ENCODE measurements at regions not wholly inside any gene's neighbourhood (a gene's known extent, or its start where the extent isn't known, plus 50 kb on each side); places are given as distances from the start of the nearest gene placed in this dataset.

- H3K9me3 ChIP-seq (ENCODE audit: control insufficient read depth in 1 of 2, low read length in 2 of 2), result no peaks in the 10 kb centered on the region
- no peaks in the 10 kb centered on the region for H3K27me3 ChIP-seq (ENCODE audit: insufficient read depth, low read length)
- no peak overlapping the region for H3K27ac ChIP-seq (ENCODE audit: low read depth, low read length)
- H3K4me3 Mint-ChIP-seq, result no peak overlapping the region
- H3K36me3 Mint-ChIP-seq, result no peaks in the 10 kb centered on the region
- POLR2A ChIA-PET (ENCODE audit: partially characterized antibody), result no interaction called here
- H3K27ac Mint-ChIP-seq, result no peak overlapping the region
- intact Hi-C loops (cut with micrococcal nuclease), result no loop called here
- no peaks in the 10 kb centered on the region for H3K27me3 Mint-ChIP-seq
- CTCF ChIA-PET (ENCODE audit: partially characterized antibody), result no interaction called here
- no peaks in the 10 kb centered on the region for H3K4me1 Mint-ChIP-seq
- H3K4me1 ChIP-seq (ENCODE audit: insufficient read depth, low read length), result no peaks in the 10 kb centered on the region
- peaks cover 0 to 11% (median 1%) of the 10 kb centered on the region in 8 donors for H3K9me3 Mint-ChIP-seq
- DNase-seq, result no peak
- no peak overlapping the region for H3K4me3 ChIP-seq (ENCODE audit: low read length in 2 of 2)
- no peaks in the 10 kb centered on the region for H3K36me3 ChIP-seq (ENCODE audit: insufficient read depth, low read length)
Observed at GRCh38 chr5:166401391-166401790, 1890.1 kb upstream of the WWC1 start.

GRCh38 chr5:166412191-166412590, 1879.3 kb upstream of the WWC1 start:
- no peaks in the 10 kb centered on the region for H3K4me1 Mint-ChIP-seq
- POLR2A ChIA-PET (ENCODE audit: partially characterized antibody), result no interaction called here
- Histone ChIP-seq H3K9me3 (ENCODE audit: control insufficient read depth in 1 of 2, low read length in 2 of 2) (no peaks in the 10 kb centered on the region), H3K27ac (ENCODE audit: low read depth, low read length) (no peak overlapping the region), H3K36me3 (ENCODE audit: insufficient read depth, low read length) (no peaks in the 10 kb centered on the region), H3K27me3 (ENCODE audit: insufficient read depth, low read length) (no peaks in the 10 kb centered on the region), H3K4me3 (ENCODE audit: low read length in 2 of 2) (no peak overlapping the region), H3K4me1 (ENCODE audit: insufficient read depth, low read length) (no peaks in the 10 kb centered on the region)
- no peak overlapping the region for H3K4me3 Mint-ChIP-seq
- H3K27ac Mint-ChIP-seq, result no peak overlapping the region
- no peak for DNase-seq
- peaks cover 2 to 13% (median 5%) of the 10 kb centered on the region in 8 donors for H3K9me3 Mint-ChIP-seq
- no peaks in the 10 kb centered on the region for H3K27me3 Mint-ChIP-seq
- CTCF ChIA-PET (ENCODE audit: partially characterized antibody), result no interaction called here
- H3K36me3 Mint-ChIP-seq, result no peaks in the 10 kb centered on the region
- intact Hi-C loops (cut with micrococcal nuclease), result no loop called here

GRCh38 chr5:166427211-166427610, 1864.2 kb upstream of the WWC1 start:
- H3K9me3 Mint-ChIP-seq, result peaks cover 2 to 31% (median 14%) of the 10 kb centered on the region in 8 donors
- POLR2A ChIA-PET (ENCODE audit: partially characterized antibody), result no interaction called here
- H3K27me3 ChIP-seq (ENCODE audit: insufficient read depth, low read length), result no peaks in the 10 kb centered on the region

GRCh38 chr5:166428264-166428803, 1863.1 kb upstream of the WWC1 start:
- H3K36me3 ChIP-seq (ENCODE audit: insufficient read depth, low read length), result no peaks in the 10 kb centered on the region
- H3K27ac ChIP-seq (ENCODE audit: low read depth, low read length), result no peak overlapping the region
- Mint-ChIP-seq H3K36me3 (no peaks in the 10 kb centered on the region), H3K27ac (no peak overlapping the region), H3K9me3 (peaks cover 2 to 30% (median 16%) of the 10 kb centered on the region in 8 donors), H3K4me3 (no peak overlapping the region), H3K27me3 (no peaks in the 10 kb centered on the region), H3K4me1 (no peaks in the 10 kb centered on the region)
- H3K27me3 ChIP-seq (ENCODE audit: insufficient read depth, low read length), result no peaks in the 10 kb centered on the region
- intact Hi-C loops (cut with micrococcal nuclease), result no loop called here
- no peak overlapping the region for H3K4me3 ChIP-seq (ENCODE audit: low read length in 2 of 2)
- CTCF ChIA-PET (ENCODE audit: partially characterized antibody), result no interaction called here
- no peak for DNase-seq
- H3K4me1 ChIP-seq (ENCODE audit: insufficient read depth, low read length), result no peaks in the 10 kb centered on the region
- POLR2A ChIA-PET (ENCODE audit: partially characterized antibody), result no interaction called here
- no peaks in the 10 kb centered on the region for H3K9me3 ChIP-seq (ENCODE audit: control insufficient read depth in 1 of 2, low read length in 2 of 2)

More at GRCh38 chr5:166427211-166427610, 1864.2 kb upstream of the WWC1 start:
- no peak for DNase-seq
- Mint-ChIP-seq H3K27ac (no peak overlapping the region), H3K4me3 (no peak overlapping the region), H3K4me1 (no peaks in the 10 kb centered on the region), H3K36me3 (no peaks in the 10 kb centered on the region), H3K27me3 (no peaks in the 10 kb centered on the region)
- CTCF ChIA-PET (ENCODE audit: partially characterized antibody), result no interaction called here
- Histone ChIP-seq H3K27ac (ENCODE audit: low read depth, low read length) (no peak overlapping the region), H3K4me1 (ENCODE audit: insufficient read depth, low read length) (no peaks in the 10 kb centered on the region), H3K4me3 (ENCODE audit: low read length in 2 of 2) (no peak overlapping the region), H3K9me3 (ENCODE audit: control insufficient read depth in 1 of 2, low read length in 2 of 2) (no peaks in the 10 kb centered on the region), H3K36me3 (ENCODE audit: insufficient read depth, low read length) (no peaks in the 10 kb centered on the region)
- intact Hi-C loops (cut with micrococcal nuclease), result no loop called here

- Mint-ChIP-seq H3K27ac (no peak overlapping the region), H3K4me3 (no peak overlapping the region), H3K9me3 (peaks cover under 1 to 40% (median 15%) of the 10 kb centered on the region in 8 donors), H3K27me3 (no peaks in the 10 kb centered on the region), H3K4me1 (no peaks in the 10 kb centered on the region), H3K36me3 (no peaks in the 10 kb centered on the region)
- Histone ChIP-seq H3K36me3 (ENCODE audit: insufficient read depth, low read length) (no peaks in the 10 kb centered on the region), H3K27me3 (ENCODE audit: insufficient read depth, low read length) (no peaks in the 10 kb centered on the region), H3K4me1 (ENCODE audit: insufficient read depth, low read length) (no peaks in the 10 kb centered on the region), H3K4me3 (ENCODE audit: low read length in 2 of 2) (no peak overlapping the region), H3K9me3 (ENCODE audit: control insufficient read depth in 1 of 2, low read length in 2 of 2) (no peaks in the 10 kb centered on the region), H3K27ac (ENCODE audit: low read depth, low read length) (no peak overlapping the region)
- intact Hi-C loops (cut with micrococcal nuclease), result no loop called here
- ChIA-PET CTCF (ENCODE audit: partially characterized antibody) (no interaction called here), POLR2A (ENCODE audit: partially characterized antibody) (no interaction called here)
- DNase-seq, result no peak
Observed at GRCh38 chr5:166430491-166431319, 1860.7 kb upstream of the WWC1 start.

- CTCF ChIA-PET (ENCODE audit: partially characterized antibody), result no interaction called here
- H3K27ac Mint-ChIP-seq, result no peak overlapping the region
- H3K27me3 ChIP-seq (ENCODE audit: insufficient read depth, low read length), result no peaks in the 10 kb centered on the region
- H3K27ac ChIP-seq (ENCODE audit: low read depth, low read length), result no peak overlapping the region
- no peak overlapping the region for H3K4me3 ChIP-seq (ENCODE audit: low read length in 2 of 2)
- intact Hi-C loops (cut with micrococcal nuclease), result no loop called here
- no peaks in the 10 kb centered on the region for H3K36me3 Mint-ChIP-seq
- peaks cover 0 to 39% (median 15%) of the 10 kb centered on the region in 8 donors for H3K9me3 Mint-ChIP-seq
- no peaks in the 10 kb centered on the region for H3K9me3 ChIP-seq (ENCODE audit: control insufficient read depth in 1 of 2, low read length in 2 of 2)
- POLR2A ChIA-PET (ENCODE audit: partially characterized antibody), result no interaction called here
- H3K27me3 Mint-ChIP-seq, result no peaks in the 10 kb centered on the region
- no peak overlapping the region for H3K4me3 Mint-ChIP-seq
- no peak for DNase-seq
- no peaks in the 10 kb centered on the region for H3K36me3 ChIP-seq (ENCODE audit: insufficient read depth, low read length)
- H3K4me1 Mint-ChIP-seq, result no peaks in the 10 kb centered on the region
- H3K4me1 ChIP-seq (ENCODE audit: insufficient read depth, low read length), result no peaks in the 10 kb centered on the region
Observed at GRCh38 chr5:166431456-166431855, 1860.0 kb upstream of the WWC1 start.

GRCh38 chr5:166433679-166434078, 1857.8 kb upstream of the WWC1 start:
- ChIA-PET CTCF (ENCODE audit: partially characterized antibody) (no interaction called here), POLR2A (ENCODE audit: partially characterized antibody) (no interaction called here)
- Mint-ChIP-seq H3K9me3 (peaks cover under 1 to 28% (median 12%) of the 10 kb centered on the region in 8 donors), H3K27ac (no peak overlapping the region), H3K27me3 (no peaks in the 10 kb centered on the region), H3K4me1 (no peaks in the 10 kb centered on the region), H3K36me3 (no peaks in the 10 kb centered on the region), H3K4me3 (no peak overlapping the region)
- Histone ChIP-seq H3K27me3 (ENCODE audit: insufficient read depth, low read length) (no peaks in the 10 kb centered on the region), H3K4me1 (ENCODE audit: insufficient read depth, low read length) (no peaks in the 10 kb centered on the region), H3K27ac (ENCODE audit: low read depth, low read length) (no peak overlapping the region), H3K9me3 (ENCODE audit: control insufficient read depth in 1 of 2, low read length in 2 of 2) (no peaks in the 10 kb centered on the region), H3K36me3 (ENCODE audit: insufficient read depth, low read length) (no peaks in the 10 kb centered on the region), H3K4me3 (ENCODE audit: low read length in 2 of 2) (no peak overlapping the region)
- DNase-seq, result no peak
- intact Hi-C loops (cut with micrococcal nuclease), result no loop called here

Data from CD4-positive, alpha-beta memory T cell (primary cell).